Coronary artery (tissue), 2 donors: ENCODE measurements at regions not wholly inside any gene's neighbourhood (a gene's known extent, or its start where the extent isn't known, plus 50 kb on each side); places are given as distances from the start of the nearest gene placed in this dataset.
A peak's percentile ranks its signal among the peaks of the same experiment; 100 is the strongest.
"Not testable (repeated sequence)": the region's sequence is repeated elsewhere in the genome, so short reads cannot be mapped to it uniquely, and the experiment has no call there.

Experiments used
- DNase-seq: peaks from one replicate; pipeline ENCODE4 v3.0.0-alpha.2; 2017; ENCODE audit warnings: low spot score
- H3K27ac ChIP-seq, 2 donors: fragments of 200-600 bp; sonication (generic); one replicate each; pipeline ENCODE4 v1.5.1; 2016 to 2019
- H3K4me3 ChIP-seq: fragments of 200-600 bp; sonication (generic); 2 replicates; pipeline ENCODE4 v1.5.1; 2016; ENCODE audit warnings: mild to moderate bottlenecking, moderate library complexity
- TF ChIP-seq, protein P1 (sequence below): fragments of 200-600 bp; sonication (generic); IDR thresholded peaks from one replicate; pipeline ENCODE4 v1.5.1; 2019; ENCODE audit warnings: antibody characterized with exemption

DNA sequence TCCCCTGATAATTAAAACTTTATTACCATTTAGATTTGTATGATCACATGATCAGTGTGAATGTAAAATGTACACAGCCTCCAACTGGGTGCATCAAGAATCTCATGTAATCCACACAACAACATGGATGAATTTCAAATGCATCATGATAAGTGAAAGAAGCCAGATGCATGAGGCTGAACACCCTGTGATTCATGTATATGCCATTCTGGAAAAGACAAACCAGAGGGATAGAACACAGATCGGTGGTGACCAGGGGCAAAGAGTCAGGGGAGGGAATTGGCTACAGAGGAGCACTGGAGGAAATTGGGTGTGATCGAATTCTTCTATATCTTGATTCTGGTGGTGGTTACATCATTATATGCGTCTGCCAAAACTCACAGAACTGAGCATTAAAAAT lies 170.7 kb upstream of the SLC24A3 start:
- H3K27ac ChIP-seq: no peak overlapping the region
- TF ChIP-seq, protein P1, sequence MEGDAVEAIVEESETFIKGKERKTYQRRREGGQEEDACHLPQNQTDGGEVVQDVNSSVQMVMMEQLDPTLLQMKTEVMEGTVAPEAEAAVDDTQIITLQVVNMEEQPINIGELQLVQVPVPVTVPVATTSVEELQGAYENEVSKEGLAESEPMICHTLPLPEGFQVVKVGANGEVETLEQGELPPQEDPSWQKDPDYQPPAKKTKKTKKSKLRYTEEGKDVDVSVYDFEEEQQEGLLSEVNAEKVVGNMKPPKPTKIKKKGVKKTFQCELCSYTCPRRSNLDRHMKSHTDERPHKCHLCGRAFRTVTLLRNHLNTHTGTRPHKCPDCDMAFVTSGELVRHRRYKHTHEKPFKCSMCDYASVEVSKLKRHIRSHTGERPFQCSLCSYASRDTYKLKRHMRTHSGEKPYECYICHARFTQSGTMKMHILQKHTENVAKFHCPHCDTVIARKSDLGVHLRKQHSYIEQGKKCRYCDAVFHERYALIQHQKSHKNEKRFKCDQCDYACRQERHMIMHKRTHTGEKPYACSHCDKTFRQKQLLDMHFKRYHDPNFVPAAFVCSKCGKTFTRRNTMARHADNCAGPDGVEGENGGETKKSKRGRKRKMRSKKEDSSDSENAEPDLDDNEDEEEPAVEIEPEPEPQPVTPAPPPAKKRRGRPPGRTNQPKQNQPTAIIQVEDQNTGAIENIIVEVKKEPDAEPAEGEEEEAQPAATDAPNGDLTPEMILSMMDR: no peak
- DNase-seq: no peak
- no peak overlapping the region for H3K4me3 ChIP-seq

DNA sequence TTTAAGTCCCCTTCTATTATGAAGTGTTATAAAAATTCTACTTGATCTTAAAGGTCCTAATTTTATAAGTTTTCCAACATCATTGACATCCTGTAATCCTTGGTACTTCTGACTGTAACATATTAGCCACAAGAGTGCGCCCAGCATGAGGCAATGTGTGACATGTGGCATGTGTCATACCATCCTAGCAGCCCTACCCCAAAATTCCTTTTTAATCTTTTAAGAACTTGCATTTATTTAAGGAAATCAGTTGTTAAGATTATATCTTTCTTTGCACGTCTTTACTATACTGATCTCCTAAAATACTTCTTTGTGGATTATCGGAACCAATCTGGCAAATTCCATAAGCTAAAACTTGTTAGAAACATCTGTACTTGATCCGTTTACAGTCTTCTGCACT lies 167.1 kb upstream of the SLC24A3 start:
- DNase-seq: no peak
- Histone ChIP-seq H3K4me3 (no peak overlapping the region), H3K27ac (no peak overlapping the region)
- TF ChIP-seq, protein P1: no peak

DNA sequence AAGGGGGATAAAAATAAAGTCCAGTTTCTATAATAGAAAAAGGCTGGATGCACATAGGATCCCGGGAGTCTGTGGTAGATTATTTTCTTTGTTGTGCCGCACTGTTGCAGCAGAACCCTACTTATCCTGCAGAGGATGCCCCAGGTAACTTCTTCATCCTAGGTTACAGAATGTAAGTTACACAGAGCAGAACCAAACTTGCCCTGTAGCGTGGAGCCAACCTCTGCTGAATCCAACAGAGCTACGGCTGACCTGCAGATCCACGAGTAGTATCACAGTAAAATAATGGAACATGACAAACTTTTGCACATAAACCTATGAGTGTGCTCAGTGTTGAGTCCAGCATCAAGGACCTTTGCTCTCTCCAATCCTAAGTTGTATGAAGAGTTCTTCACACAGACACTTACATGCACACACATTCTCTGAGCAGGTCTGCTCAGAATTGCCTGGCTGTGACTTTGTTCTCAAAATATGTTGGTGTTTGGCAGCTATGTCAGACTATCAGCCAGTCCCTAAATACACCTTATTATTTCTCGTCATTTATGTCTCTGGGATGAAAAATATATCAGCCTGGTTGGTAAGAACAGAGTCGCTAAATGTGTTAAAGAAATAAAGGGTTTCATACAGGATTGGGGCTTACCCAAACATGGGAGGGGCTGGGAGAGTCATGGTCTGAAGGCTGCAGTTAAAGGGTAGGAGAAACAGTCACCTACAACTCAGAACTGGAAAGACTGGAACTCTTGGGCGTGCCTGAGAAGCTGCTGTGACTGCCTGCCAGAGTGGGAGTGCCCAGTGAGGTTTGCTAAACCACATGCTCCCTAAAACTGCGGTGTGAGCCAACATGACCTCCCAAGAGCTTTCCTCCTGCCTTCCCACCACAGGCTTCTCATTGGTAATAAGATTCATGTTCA lies 165.1 kb upstream of the SLC24A3 start:
- Histone ChIP-seq H3K4me3 (no peak overlapping the region), H3K27ac (peak overlapping the region in 1 of 2 donors; percentile 10)
- TF ChIP-seq, protein P1: no peak
- DNase-seq: no peak

DNA sequence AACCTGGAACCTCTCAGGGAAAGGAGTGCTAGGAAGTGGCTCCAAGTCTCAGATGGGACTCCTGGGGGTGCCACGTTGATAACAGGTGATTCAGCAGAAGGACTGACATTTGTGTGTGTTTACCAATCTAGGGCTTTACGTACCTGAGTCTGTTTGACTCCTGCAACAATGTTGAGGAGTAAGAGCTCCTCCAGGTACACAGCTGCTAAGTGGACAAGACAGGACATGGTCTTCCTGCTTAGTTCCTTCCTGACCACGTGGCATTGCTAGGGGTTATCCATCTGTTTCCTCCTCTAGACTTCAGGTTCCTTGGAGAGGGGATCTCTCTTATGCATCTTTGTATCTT lies 164.5 kb upstream of the SLC24A3 start:
- DNase-seq: no peak
- Histone ChIP-seq H3K27ac (peak overlapping the region in 1 of 2 donors; percentile 10), H3K4me3 (no peak overlapping the region)
- TF ChIP-seq, protein P1: no peak

DNA sequence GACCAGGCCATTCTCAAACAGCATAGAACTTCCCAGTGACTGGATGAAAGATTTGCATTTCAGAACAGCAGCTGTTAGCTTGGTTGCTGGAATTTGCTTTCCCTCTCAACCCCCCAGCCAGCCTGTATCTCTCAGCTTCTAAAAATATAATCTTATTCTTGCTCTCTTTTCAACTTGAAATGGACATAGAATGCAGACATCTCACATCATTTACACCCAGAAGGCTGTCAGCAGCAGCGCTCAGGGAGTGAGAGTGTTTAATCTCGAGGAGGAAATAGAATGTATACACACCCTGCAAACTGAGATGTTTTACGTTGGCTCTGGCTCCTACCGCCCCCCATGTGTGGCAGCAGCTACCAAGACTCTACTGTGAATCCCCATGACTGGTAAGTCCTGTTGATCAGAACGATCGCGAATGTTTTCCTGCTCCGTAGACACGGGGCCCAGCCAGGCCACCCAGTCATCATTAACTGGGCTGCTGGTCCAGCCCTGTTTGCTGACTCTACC lies 163.4 kb upstream of the SLC24A3 start:
- H3K27ac ChIP-seq: peak overlapping the region; percentile 76 to 77
- DNase-seq: no peak
- H3K4me3 ChIP-seq: peak overlapping the region; percentile 50
- TF ChIP-seq, protein P1: no peak

DNA sequence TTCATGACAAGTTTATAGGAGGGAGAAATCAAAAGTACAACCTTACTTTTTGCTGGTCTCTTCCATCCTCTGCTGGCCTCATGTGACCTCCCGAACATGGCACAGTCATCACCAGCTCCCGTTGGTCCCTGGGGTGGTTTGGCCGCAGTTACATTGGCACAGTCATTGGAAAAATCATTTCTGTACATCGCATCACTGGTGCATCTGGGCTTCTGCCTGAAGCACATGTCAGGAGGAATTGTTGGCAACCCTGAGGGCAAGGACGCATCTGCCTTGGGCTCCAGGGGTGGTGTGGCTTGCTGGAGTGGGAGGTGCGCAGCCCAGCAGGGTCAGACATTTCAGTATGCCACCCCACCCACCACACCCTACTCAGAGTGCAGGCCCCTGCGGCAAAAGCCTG lies 162.9 kb upstream of the SLC24A3 start:
- DNase-seq: no peak
- peak overlapping the region; percentile 76 to 77 for H3K27ac ChIP-seq
- peak overlapping the region; percentile 50 for H3K4me3 ChIP-seq
- TF ChIP-seq, protein P1: no peak

DNA sequence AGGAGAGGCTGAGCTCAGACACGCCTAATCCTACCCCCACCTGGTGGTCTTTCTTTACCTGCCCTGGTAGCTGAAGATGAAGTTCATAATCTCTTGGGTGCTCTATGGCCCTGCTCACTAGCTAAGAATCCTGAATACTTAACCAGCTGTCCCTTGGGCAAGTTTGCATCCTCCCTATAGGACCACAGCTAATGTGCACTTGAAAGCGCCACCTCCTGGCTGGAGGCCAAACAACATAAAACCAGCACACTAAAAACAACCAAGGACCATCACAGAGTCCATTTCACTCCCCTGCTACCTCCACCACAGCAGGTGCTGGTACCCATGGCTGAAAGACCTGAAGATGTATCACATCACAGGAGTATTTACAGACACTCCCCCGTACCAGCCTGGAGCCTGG lies 155.5 kb upstream of the SLC24A3 start:
- TF ChIP-seq, protein P1: no peak

DNA sequence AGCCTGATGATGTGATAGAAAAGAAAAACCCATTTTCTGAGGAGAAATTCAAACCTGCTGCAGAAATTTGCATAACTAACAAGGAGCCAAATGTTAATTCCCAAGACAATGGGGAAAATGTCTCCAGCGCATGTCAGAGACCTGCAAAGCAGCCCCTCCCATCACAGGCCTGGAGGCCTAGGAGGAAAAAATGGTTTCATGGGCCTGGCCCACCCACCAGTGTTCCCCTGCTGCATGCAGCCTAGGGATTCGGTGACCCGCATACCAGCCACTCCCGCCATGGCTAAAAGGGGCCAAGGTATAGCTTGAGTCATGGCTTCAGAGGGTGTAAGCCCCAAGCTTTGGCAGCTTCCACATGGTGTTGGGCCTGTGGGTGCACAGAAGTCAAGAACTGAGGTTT lies 147.7 kb upstream of the SLC24A3 start:
- H3K27ac ChIP-seq, DNase-seq, H3K4me3 ChIP-seq: not testable (repeated sequence)

More for the DNA sequence above, 155.5 kb upstream of the SLC24A3 start:
- DNase-seq: no peak
- Histone ChIP-seq H3K4me3 (no peak overlapping the region), H3K27ac (no peak overlapping the region)
